Astrocyte (in vitro differentiated cells and primary cell): ENCODE measurements at regions not wholly inside any gene's neighbourhood (a gene's known extent, or its start where the extent isn't known, plus 50 kb on each side); places are given as distances from the start of the nearest gene placed in this dataset.

Experiments used
- DNase-seq: peaks from one replicate; pipeline ENCODE4 v3.0.0-alpha.2; 2010; ENCODE audit warnings: low read depth
- FAIRE-seq: peaks from 2 replicates; lab custom pipeline; 2011; peaks lifted over from hg19 to GRCh38; lab: Jason Lieb, UNC
- H2AFZ ChIP-seq: 2 replicates; pipeline ENCODE4 v1.6.0; 2012; ENCODE audit warnings: low read depth, low read length, inconsistent platforms
- H3K27ac ChIP-seq: 2 replicates; pipeline ENCODE4 v1.5.1; 2011; ENCODE audit warnings: low read depth, low read length, inconsistent platforms
- H3K27me3 ChIP-seq: 2 replicates; pipeline ENCODE4 v1.6.0; 2011; ENCODE audit warnings: low read length, inconsistent platforms; ENCODE audit not compliant: insufficient read depth
- H3K36me3 ChIP-seq: 2 replicates; pipeline ENCODE4 v1.5.1; 2011; ENCODE audit warnings: low read length, inconsistent platforms; ENCODE audit not compliant: insufficient read depth
- H3K4me1 ChIP-seq: 2 replicates; pipeline ENCODE4 v1.5.1; 2011; ENCODE audit warnings: low read length, inconsistent platforms; ENCODE audit not compliant: insufficient read depth
- H3K4me2 ChIP-seq: 2 replicates; pipeline ENCODE4 v1.6.0; 2012; ENCODE audit warnings: low read length, inconsistent platforms
- H3K4me3 ChIP-seq: 2 replicates; pipeline ENCODE4 v1.5.1; 2011; ENCODE audit warnings: low read depth, mild to moderate bottlenecking, low read length, inconsistent platforms; ENCODE audit not compliant: insufficient read depth
- H3K79me2 ChIP-seq: 2 replicates; pipeline ENCODE4 v1.6.0; 2012; ENCODE audit warnings: mild to moderate bottlenecking, low read length, inconsistent platforms; ENCODE audit not compliant: insufficient read depth
- H3K9ac ChIP-seq: 2 replicates; pipeline ENCODE4 v1.6.0; 2012; ENCODE audit warnings: mild to moderate bottlenecking, low read length, inconsistent platforms
- H3K9me3 ChIP-seq: 2 replicates; pipeline ENCODE4 v1.5.1; 2012; ENCODE audit warnings: low read depth, mild to moderate bottlenecking, low read length, inconsistent platforms; ENCODE audit not compliant: insufficient read depth
- H4K20me1 ChIP-seq: 2 replicates; pipeline ENCODE4 v1.6.0; 2012; ENCODE audit warnings: low read length, inconsistent platforms; ENCODE audit not compliant: insufficient read depth
- H3K27ac Mint-ChIP-seq: one replicate; pipeline ENCODE4 v1.8.0; 2021; ENCODE audit warnings: mild to moderate bottlenecking, mixed read lengths; ENCODE audit not compliant: unreplicated experiment
- H3K27me3 Mint-ChIP-seq: one replicate; pipeline ENCODE4 v1.8.0; 2021; ENCODE audit warnings: low read depth, mixed read lengths; ENCODE audit not compliant: unreplicated experiment
- H3K36me3 Mint-ChIP-seq: one replicate; pipeline ENCODE4 v1.8.0; 2021; ENCODE audit warnings: low read depth, mixed read lengths; ENCODE audit not compliant: unreplicated experiment
- H3K4me1 Mint-ChIP-seq: one replicate; pipeline ENCODE4 v1.8.0; 2021; ENCODE audit warnings: low read depth, mixed read lengths; ENCODE audit not compliant: unreplicated experiment
- H3K4me3 Mint-ChIP-seq: one replicate; pipeline ENCODE4 v1.8.0; 2021; ENCODE audit warnings: mild to moderate bottlenecking, moderate library complexity, mixed read lengths; ENCODE audit not compliant: unreplicated experiment
- H3K9me3 Mint-ChIP-seq: one replicate; pipeline ENCODE4 v1.8.0; 2021; ENCODE audit warnings: mild to moderate bottlenecking, mixed read lengths; ENCODE audit not compliant: unreplicated experiment
- EZH2 ChIP-seq: IDR thresholded peaks from 2 replicates; pipeline ENCODE4 v1.6.1; 2012; ENCODE audit warnings: mild to moderate bottlenecking, low read length, inconsistent platforms; ENCODE audit not compliant: insufficient read depth
- TF ChIP-seq, protein P1 (sequence below): IDR thresholded peaks from 2 replicates; pipeline ENCODE4 v1.5.1; 2011; ENCODE audit warnings: low read depth, mild to moderate bottlenecking, inconsistent platforms, low read length, moderate library complexity; ENCODE audit not compliant: insufficient read depth

DNA sequence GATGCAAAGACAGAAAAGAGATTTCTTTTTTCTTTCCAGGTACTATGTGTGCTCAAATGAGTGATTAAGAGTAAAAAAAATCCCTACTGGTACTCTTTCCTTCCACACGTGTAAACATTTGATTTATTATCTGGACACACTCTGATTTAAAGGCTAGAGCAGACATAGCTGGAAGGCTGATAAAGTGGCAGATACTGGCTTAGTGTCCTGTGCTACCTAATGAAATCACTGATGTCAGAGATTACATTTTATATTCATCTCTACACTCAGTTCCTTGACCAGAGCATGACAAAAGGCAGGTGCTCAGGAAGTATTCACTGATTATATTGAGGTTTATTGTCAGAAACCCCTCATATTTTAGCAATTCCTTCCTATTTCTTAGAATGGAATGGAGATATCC lies 136.6 kb upstream of the SLC38A2 start:
- H3K9me3 ChIP-seq = peaks cover 7% of the 10 kb centered on the region
- no peaks in the 10 kb centered on the region for H3K27me3 ChIP-seq
- no peaks in the 10 kb centered on the region for H3K79me2 ChIP-seq
- H3K4me3 ChIP-seq = no peak overlapping the region
- FAIRE-seq (no peak), DNase-seq (no peak)
- Mint-ChIP-seq H3K4me3 (no peak overlapping the region), H3K27me3 (no peaks in the 10 kb centered on the region), H3K4me1 (no peaks in the 10 kb centered on the region), H3K36me3 (peaks cover 9% of the 10 kb centered on the region), H3K9me3 (peaks cover 35% of the 10 kb centered on the region), H3K27ac (no peak overlapping the region)
- H2AFZ ChIP-seq = no peak overlapping the region
- H3K36me3 ChIP-seq = no peaks in the 10 kb centered on the region
- TF ChIP-seq EZH2 = no peak
- TF ChIP-seq, protein P1, sequence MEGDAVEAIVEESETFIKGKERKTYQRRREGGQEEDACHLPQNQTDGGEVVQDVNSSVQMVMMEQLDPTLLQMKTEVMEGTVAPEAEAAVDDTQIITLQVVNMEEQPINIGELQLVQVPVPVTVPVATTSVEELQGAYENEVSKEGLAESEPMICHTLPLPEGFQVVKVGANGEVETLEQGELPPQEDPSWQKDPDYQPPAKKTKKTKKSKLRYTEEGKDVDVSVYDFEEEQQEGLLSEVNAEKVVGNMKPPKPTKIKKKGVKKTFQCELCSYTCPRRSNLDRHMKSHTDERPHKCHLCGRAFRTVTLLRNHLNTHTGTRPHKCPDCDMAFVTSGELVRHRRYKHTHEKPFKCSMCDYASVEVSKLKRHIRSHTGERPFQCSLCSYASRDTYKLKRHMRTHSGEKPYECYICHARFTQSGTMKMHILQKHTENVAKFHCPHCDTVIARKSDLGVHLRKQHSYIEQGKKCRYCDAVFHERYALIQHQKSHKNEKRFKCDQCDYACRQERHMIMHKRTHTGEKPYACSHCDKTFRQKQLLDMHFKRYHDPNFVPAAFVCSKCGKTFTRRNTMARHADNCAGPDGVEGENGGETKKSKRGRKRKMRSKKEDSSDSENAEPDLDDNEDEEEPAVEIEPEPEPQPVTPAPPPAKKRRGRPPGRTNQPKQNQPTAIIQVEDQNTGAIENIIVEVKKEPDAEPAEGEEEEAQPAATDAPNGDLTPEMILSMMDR = no peak
- no peak overlapping the region for H3K4me2 ChIP-seq
- H3K27ac ChIP-seq = no peak overlapping the region
- no peak overlapping the region for H3K9ac ChIP-seq
- H3K4me1 ChIP-seq = no peaks in the 10 kb centered on the region
- H4K20me1 ChIP-seq = no peaks in the 10 kb centered on the region

DNA sequence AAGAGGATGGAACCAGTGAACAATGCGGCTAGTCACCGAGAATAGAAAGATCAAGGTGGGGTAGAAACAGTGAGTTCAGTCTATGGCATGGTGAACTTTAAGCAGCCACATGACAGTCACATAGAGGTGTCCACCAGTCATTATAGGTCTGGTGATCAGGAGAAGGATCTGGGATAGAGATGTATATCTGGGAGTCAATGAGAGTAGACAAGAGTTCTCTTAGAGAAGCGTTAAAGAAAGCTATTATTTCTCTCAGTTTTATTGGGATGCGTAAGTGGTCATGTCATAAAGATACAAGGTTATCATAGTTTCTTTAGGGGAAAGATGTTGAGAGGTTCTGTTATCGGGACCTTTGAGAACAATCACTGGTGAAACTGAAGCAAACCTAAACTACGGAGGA lies 136.1 kb upstream of the SLC38A2 start:
- Histone ChIP-seq H3K27me3 (no peaks in the 10 kb centered on the region), H3K9me3 (peaks cover 7% of the 10 kb centered on the region), H3K36me3 (no peaks in the 10 kb centered on the region), H3K27ac (no peak overlapping the region), H2AFZ (no peak overlapping the region), H3K79me2 (no peaks in the 10 kb centered on the region), H4K20me1 (no peaks in the 10 kb centered on the region), H3K9ac (no peak overlapping the region), H3K4me2 (no peak overlapping the region), H3K4me1 (no peaks in the 10 kb centered on the region), H3K4me3 (no peak overlapping the region)
- no peak overlapping the region for H3K27ac Mint-ChIP-seq
- peaks cover 30% of the 10 kb centered on the region for H3K9me3 Mint-ChIP-seq
- H3K36me3 Mint-ChIP-seq = peaks cover 8% of the 10 kb centered on the region
- no peaks in the 10 kb centered on the region for H3K4me1 Mint-ChIP-seq
- DNase-seq = no peak
- no peaks in the 10 kb centered on the region for H3K27me3 Mint-ChIP-seq
- no peak for FAIRE-seq
- H3K4me3 Mint-ChIP-seq = no peak overlapping the region
- TF ChIP-seq, protein P1 = no peak
- no peak for TF ChIP-seq EZH2

DNA sequence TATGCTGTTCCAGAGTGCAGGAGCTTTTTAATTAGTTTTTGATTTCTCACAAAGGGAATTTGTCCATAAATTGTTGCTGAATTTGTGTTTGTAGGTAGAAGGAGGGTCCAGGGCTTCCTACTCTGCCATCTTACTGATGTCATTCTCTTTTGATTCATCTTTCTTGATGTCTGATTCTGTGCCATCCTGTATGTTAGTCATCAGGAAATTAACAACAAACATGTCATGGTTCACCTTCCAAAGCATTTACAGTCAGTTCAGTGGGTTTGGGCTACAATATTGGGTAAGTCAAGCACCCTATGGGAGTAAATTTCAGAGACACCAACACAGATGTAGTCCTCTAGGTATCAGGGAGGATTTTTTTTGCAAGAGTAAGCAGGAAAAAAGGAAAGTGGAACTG lies 135.2 kb upstream of the SLC38A2 start:
- no peak overlapping the region for H3K9ac ChIP-seq
- no peaks in the 10 kb centered on the region for H3K79me2 ChIP-seq
- H2AFZ ChIP-seq = no peak overlapping the region
- no peak overlapping the region for H3K4me3 ChIP-seq
- peaks cover 7% of the 10 kb centered on the region for H3K9me3 ChIP-seq
- Mint-ChIP-seq H3K4me1 (no peaks in the 10 kb centered on the region), H3K9me3 (peaks cover 29% of the 10 kb centered on the region), H3K36me3 (peaks cover 7% of the 10 kb centered on the region), H3K27ac (no peak overlapping the region), H3K4me3 (no peak overlapping the region), H3K27me3 (no peaks in the 10 kb centered on the region)
- DNase-seq (no peak), FAIRE-seq (peak; percentile 69)
- H3K36me3 ChIP-seq = no peaks in the 10 kb centered on the region
- H3K4me2 ChIP-seq = no peak overlapping the region
- TF ChIP-seq, protein P1 = no peak
- no peak for TF ChIP-seq EZH2
- H3K27me3 ChIP-seq = no peaks in the 10 kb centered on the region
- no peaks in the 10 kb centered on the region for H3K4me1 ChIP-seq
- no peak overlapping the region for H3K27ac ChIP-seq
- H4K20me1 ChIP-seq = no peaks in the 10 kb centered on the region
